Hepatocyte (in vitro differentiated cells): ENCODE measurements at regions not wholly inside any gene's neighbourhood (a gene's known extent, or its start where the extent isn't known, plus 50 kb on each side); places are given as distances from the start of the nearest gene placed in this dataset.
A peak's percentile ranks its signal among the peaks of the same experiment; 100 is the strongest.

ENCODE experiments used
- CTCF ChIP-seq: fragments of 200-600 bp; sonication (generic); IDR thresholded peaks from 2 replicates; pipeline ENCODE4 v1.5.1; 2016; ENCODE audit warnings: antibody characterized with exemption, mild to moderate bottlenecking; ENCODE audit not compliant: poor library complexity
- EZH2 ChIP-seq: fragments of 200-600 bp; sonication (generic); IDR thresholded peaks from 2 replicates; pipeline ENCODE4 v1.6.1; 2016; ENCODE audit warnings: antibody characterized with exemption, mild to moderate bottlenecking, borderline replicate concordance
- EZH2phosphoT487 ChIP-seq: fragments of 200-600 bp; sonication (generic); IDR thresholded peaks from one replicate; pipeline ENCODE4 v1.6.1; 2018; ENCODE audit warnings: antibody characterized with exemption, mild to moderate bottlenecking, low read depth, moderate library complexity; ENCODE audit not compliant: unreplicated experiment, severe bottlenecking

GRCh38 chr11:71372693-71373657 is 75.2 kb downstream of the DHCR7 start:
- TF ChIP-seq EZH2phosphoT487 (no peak), CTCF (peak; percentile 66), EZH2 (no peak)
